HepG2 (cell line): ENCODE measurements at regions not wholly inside any gene's neighbourhood (a gene's known extent, or its start where the extent isn't known, plus 50 kb on each side); places are given as distances from the start of the nearest gene placed in this dataset.

Source experiments
- ATAC-seq: fragments of 200-7000 bp; cut with Tn5 transposase; 3 replicates; pipeline ENCODE4 v1.9.1; 2020; ENCODE audit warnings: mild to moderate bottlenecking, moderate library complexity
- BruUV-seq: library from RNA; stranded (reverse); fragments of 400-500 nt; replicated peaks from 2 replicates; lab custom pipeline; 2021; lab: Mats Ljungman, UMichigan
- CTCF ChIA-PET: fragments of 300-600 bp; formaldehyde crosslinking; extraction: SDS; loops from one replicate; lab custom pipeline; 2021; ENCODE audit warnings: low total read pairs, inconsistent platforms, low intra/inter-chr PET ratio; lab: Yijun Ruan, JAX
- POLR2A ChIA-PET: fragments of 350-600 bp; sonication (Branson Sonifier 250); formaldehyde crosslinking; loops from one replicate; lab custom pipeline; 2020; ENCODE audit warnings: antibody characterized with exemption, inconsistent platforms; lab: Yijun Ruan, JAX
- DNase-seq: peaks from one replicate; pipeline ENCODE4 v3.0.0-alpha.2; 2015; ENCODE audit warnings: low spot score
- FAIRE-seq: peaks from 3 replicates; lab custom pipeline; 2011; peaks lifted over from hg19 to GRCh38; lab: Jason Lieb, UNC
- H2AFZ ChIP-seq: one replicate; pipeline ENCODE4 v1.6.1; 2011; ENCODE audit warnings: low read length, inconsistent platforms
- H3K27ac ChIP-seq: fragments of 300-600 bp; 3 replicates; pipeline ENCODE4 v1.8.0; 2011; ENCODE audit warnings: mixed run types, mild to moderate bottlenecking, mixed read lengths, low read length, inconsistent platforms; ENCODE audit not compliant: insufficient read depth; ENCODE audit errors: extremely low read length
- H3K27me3 ChIP-seq, 2 experiments: fragments of 200-600 bp in 1 of 2; 2 replicates in 1 of 2; 3 replicates in 1 of 2; pipeline versions ENCODE4 v1.6.0 to v1.8.0; 2011; ENCODE audit warnings: low read length in 2 of 2, mild to moderate bottlenecking in 2 of 2, moderate library complexity in 2 of 2, inconsistent platforms in 1 of 2; ENCODE audit not compliant: insufficient read depth in 2 of 2, control insufficient read depth in 1 of 2
- H3K36me3 ChIP-seq, 2 experiments: fragments of 200-600 bp in 1 of 2; replicated peaks in 1 of 2; 2 replicates in 1 of 2; 3 replicates in 1 of 2; pipeline versions ENCODE4 v1.5.1 to v1.8.0; 2011; ENCODE audit warnings: low read length in 2 of 2, inconsistent platforms in 1 of 2; ENCODE audit not compliant: insufficient read depth in 2 of 2, control insufficient read depth in 1 of 2
- H3K4me1 ChIP-seq: 2 replicates; pipeline ENCODE4 v1.5.1; 2012; ENCODE audit warnings: low read length, inconsistent platforms; ENCODE audit not compliant: insufficient read depth
- H3K4me2 ChIP-seq: 2 replicates; pipeline ENCODE4 v1.6.0; 2011; ENCODE audit warnings: low read depth, low read length, inconsistent platforms
- H3K4me3 ChIP-seq, 3 experiments: fragments of 200-600 bp in 1 of 3; sonication (generic), shearing (Covaris generic) in 1 of 3; replicated peaks in 1 of 3; 2 replicates each; pipeline ENCODE4 v1.5.1; 2011 to 2016; ENCODE audit warnings: low read length in 3 of 3, inconsistent platforms in 2 of 3, low read depth in 2 of 3, mild to moderate bottlenecking in 2 of 3, control low read depth in 1 of 3, mixed read lengths in 1 of 3; ENCODE audit not compliant: insufficient read depth in 1 of 3
- H3K79me2 ChIP-seq: one replicate; pipeline ENCODE4 v1.6.1; 2011; ENCODE audit warnings: low read length, inconsistent platforms; ENCODE audit not compliant: insufficient read depth
- H3K9ac ChIP-seq: 2 replicates; pipeline ENCODE4 v1.6.0; 2011; ENCODE audit warnings: mild to moderate bottlenecking, low read depth, low read length, inconsistent platforms; ENCODE audit not compliant: insufficient read depth
- H3K9me3 ChIP-seq: 2 replicates; pipeline ENCODE4 v1.5.1; 2012; ENCODE audit warnings: mild to moderate bottlenecking, low read length
- H4K20me1 ChIP-seq: 2 replicates; pipeline ENCODE4 v1.6.0; 2011; ENCODE audit warnings: inconsistent platforms, mild to moderate bottlenecking, low read length, moderate library complexity; ENCODE audit not compliant: insufficient read depth
- CREB3 ChIP-seq: sonication (generic); formaldehyde crosslinking; IDR thresholded peaks from 2 replicates; pipeline ENCODE4 v1.5.0; 2020; ENCODE audit warnings: missing genetic modification reagents
- ZFP36L2 ChIP-seq: sonication (generic); formaldehyde crosslinking; IDR thresholded peaks from 2 replicates; pipeline ENCODE4 v1.4.0; 2020; ENCODE audit warnings: missing genetic modification reagents
- ZNF703 ChIP-seq: sonication (generic); formaldehyde crosslinking; IDR thresholded peaks from 2 replicates; pipeline ENCODE4 v1.5.1; 2020; ENCODE audit warnings: missing genetic modification reagents, mild to moderate bottlenecking, moderate library complexity, borderline replicate concordance
- ZNF720 ChIP-seq: sonication (generic); formaldehyde crosslinking; IDR thresholded peaks from 2 replicates; pipeline ENCODE4 v1.4.0; 2020; ENCODE audit warnings: missing genetic modification reagents
- ZSCAN9 ChIP-seq: IDR thresholded peaks from 2 replicates; pipeline ENCODE4 v1.6.1; 2016; ENCODE audit warnings: borderline replicate concordance
- WGBS: methylation state at CpG from one replicate; pipeline ENCODE4 v1.1.6; 2017; ENCODE audit warnings: low lambda C conversion rate; 5-methylcytosine and 5-hydroxymethylcytosine counted together
- in situ Hi-C: cut with HindIII; loops from 2 replicates; pipeline ENCODE4 v1.10.0; 2017; ENCODE audit warnings: low pct_unique_long_range_greater_than_20kb; ENCODE audit not compliant: extremely low pct_ligation_motif_present
- intact Hi-C: fragments of 100-400 bp; cut with micrococcal nuclease; formaldehyde crosslinking; loops from one replicate; pipeline ENCODE4 v1.10.0; 2022; ENCODE audit not compliant: unreplicated experiment
- TF ChIP-seq, protein P1 (sequence below): sonication (generic); formaldehyde crosslinking; IDR thresholded peaks from 2 replicates; pipeline ENCODE4 v1.4.0; 2020; ENCODE audit warnings: missing genetic modification reagents
- TF ChIP-seq, protein P2 (sequence below): sonication (generic); formaldehyde crosslinking; IDR thresholded peaks from 2 replicates; pipeline ENCODE4 v1.8.0; 2022; ENCODE audit warnings: mild to moderate bottlenecking, missing genetic modification reagents
- TF ChIP-seq, protein P3 (sequence below): sonication (generic); formaldehyde crosslinking; IDR thresholded peaks from 2 replicates; pipeline ENCODE4 v1.4.0; 2020; ENCODE audit warnings: missing genetic modification reagents, borderline replicate concordance

DNA sequence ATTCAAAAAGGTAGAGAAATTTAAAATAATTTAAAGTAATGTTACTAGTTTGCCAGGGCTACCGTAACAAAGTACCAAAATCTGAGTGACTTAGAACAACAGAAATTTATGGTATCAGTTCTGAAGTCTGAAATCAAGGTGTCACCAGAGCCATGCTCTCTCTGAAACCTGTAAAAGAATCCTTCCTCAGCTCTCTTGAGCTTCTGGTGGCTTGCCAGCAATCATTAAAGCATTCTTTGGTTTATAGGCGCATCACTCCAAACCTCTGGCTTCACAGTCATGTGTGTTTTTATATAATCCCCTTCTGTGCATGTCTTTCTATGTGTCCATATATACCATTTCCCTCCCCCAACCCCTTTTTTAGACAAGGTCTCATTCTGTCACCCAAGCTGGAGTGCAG, 220.3 kb downstream of the COX7C start (continued):
- TF ChIP-seq, protein P1, sequence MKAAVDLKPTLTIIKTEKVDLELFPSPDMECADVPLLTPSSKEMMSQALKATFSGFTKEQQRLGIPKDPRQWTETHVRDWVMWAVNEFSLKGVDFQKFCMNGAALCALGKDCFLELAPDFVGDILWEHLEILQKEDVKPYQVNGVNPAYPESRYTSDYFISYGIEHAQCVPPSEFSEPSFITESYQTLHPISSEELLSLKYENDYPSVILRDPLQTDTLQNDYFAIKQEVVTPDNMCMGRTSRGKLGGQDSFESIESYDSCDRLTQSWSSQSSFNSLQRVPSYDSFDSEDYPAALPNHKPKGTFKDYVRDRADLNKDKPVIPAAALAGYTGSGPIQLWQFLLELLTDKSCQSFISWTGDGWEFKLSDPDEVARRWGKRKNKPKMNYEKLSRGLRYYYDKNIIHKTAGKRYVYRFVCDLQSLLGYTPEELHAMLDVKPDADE (CRISPR knock-in tag), result no peak
- TF ChIP-seq, protein P2, sequence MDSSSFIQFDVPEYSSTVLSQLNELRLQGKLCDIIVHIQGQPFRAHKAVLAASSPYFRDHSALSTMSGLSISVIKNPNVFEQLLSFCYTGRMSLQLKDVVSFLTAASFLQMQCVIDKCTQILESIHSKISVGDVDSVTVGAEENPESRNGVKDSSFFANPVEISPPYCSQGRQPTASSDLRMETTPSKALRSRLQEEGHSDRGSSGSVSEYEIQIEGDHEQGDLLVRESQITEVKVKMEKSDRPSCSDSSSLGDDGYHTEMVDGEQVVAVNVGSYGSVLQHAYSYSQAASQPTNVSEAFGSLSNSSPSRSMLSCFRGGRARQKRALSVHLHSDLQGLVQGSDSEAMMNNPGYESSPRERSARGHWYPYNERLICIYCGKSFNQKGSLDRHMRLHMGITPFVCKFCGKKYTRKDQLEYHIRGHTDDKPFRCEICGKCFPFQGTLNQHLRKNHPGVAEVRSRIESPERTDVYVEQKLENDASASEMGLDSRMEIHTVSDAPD (CRISPR knock-in tag), result no peak
- TF ChIP-seq ZNF720 (CRISPR knock-in tag), result no peak
- no peak for TF ChIP-seq ZFP36L2 (CRISPR knock-in tag)
- no peak for TF ChIP-seq CREB3
- TF ChIP-seq ZSCAN9, result no peak
- TF ChIP-seq ZNF703 (CRISPR knock-in tag), result no peak

GRCh38 chr5:86841000-86841644, 223.4 kb downstream of the COX7C start:
- POLR2A ChIA-PET, result no interaction called here
- H4K20me1 ChIP-seq, result no peaks in the 10 kb centered on the region
- CTCF ChIA-PET, result no interaction called here
- TF ChIP-seq, protein P3, sequence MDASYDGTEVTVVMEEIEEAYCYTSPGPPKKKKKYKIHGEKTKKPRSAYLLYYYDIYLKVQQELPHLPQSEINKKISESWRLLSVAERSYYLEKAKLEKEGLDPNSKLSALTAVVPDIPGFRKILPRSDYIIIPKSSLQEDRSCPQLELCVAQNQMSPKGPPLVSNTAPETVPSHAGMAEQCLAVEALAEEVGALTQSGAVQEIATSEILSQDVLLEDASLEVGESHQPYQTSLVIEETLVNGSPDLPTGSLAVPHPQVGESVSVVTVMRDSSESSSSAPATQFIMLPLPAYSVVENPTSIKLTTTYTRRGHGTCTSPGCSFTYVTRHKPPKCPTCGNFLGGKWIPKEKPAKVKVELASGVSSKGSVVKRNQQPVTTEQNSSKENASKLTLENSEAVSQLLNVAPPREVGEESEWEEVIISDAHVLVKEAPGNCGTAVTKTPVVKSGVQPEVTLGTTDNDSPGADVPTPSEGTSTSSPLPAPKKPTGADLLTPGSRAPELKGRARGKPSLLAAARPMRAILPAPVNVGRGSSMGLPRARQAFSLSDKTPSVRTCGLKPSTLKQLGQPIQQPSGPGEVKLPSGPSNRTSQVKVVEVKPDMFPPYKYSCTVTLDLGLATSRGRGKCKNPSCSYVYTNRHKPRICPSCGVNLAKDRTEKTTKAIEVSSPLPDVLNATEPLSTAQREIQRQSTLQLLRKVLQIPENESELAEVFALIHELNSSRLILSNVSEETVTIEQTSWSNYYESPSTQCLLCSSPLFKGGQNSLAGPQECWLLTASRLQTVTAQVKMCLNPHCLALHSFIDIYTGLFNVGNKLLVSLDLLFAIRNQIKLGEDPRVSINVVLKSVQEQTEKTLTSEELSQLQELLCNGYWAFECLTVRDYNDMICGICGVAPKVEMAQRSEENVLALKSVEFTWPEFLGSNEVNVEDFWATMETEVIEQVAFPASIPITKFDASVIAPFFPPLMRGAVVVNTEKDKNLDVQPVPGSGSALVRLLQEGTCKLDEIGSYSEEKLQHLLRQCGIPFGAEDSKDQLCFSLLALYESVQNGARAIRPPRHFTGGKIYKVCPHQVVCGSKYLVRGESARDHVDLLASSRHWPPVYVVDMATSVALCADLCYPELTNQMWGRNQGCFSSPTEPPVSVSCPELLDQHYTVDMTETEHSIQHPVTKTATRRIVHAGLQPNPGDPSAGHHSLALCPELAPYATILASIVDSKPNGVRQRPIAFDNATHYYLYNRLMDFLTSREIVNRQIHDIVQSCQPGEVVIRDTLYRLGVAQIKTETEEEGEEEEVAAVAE, result no peak
- in situ Hi-C loops (no loop called here), intact Hi-C loops (no loop called here)
- no peak overlapping the region for H3K4me2 ChIP-seq
- H3K36me3 ChIP-seq, result no peaks in the 10 kb centered on the region
- DNase-seq (no peak), ATAC-seq (no peak), FAIRE-seq (no peak)
- no peaks in the 10 kb centered on the region for H3K27me3 ChIP-seq
- H3K79me2 ChIP-seq, result no peaks in the 10 kb centered on the region
- no peak overlapping the region for H3K9ac ChIP-seq
- H3K27ac ChIP-seq, result no peak overlapping the region
- H3K4me3 ChIP-seq, result no peak overlapping the region
- H3K4me1 ChIP-seq, result no peaks in the 10 kb centered on the region
- no peak overlapping the region for H2AFZ ChIP-seq
- no TSS peak for BruUV-seq
- H3K9me3 ChIP-seq, result no peaks in the 10 kb centered on the region
- 0% methylated on average over 3 of the region's 3 CpGs for WGBS
